ENCODE measurements at regions not wholly inside any gene's neighbourhood (a gene's known extent, or its start where the extent isn't known, plus 50 kb on each side); places are given as distances from the start of the nearest gene placed in this dataset.

DNA sequence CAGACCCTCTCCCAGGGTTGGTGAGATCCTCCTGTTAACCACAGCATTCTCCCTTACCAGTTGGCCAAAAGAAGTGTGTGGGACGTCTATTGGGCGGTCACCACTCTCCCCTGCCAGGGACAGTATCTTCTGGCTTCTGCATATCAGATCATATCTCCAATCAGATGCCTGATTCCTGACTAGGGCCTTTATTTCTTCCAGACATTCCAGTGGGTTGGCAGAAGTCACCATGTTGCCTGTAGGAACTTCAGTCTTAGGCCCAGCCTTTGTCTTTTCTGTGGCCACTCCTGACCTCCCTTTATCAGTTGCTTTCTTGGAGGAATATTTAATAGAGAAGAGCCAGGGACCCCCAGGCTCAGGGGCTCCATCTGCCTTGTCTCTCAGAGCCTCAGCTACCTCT lies 130.4 kb upstream of the F3 start:
- no peak for DNase-seq (ENCODE audit: low read depth in 2 of 2)
- H3K4me3 ChIP-seq (replicated peaks in 1 of 2; ENCODE audit: low read depth in 2 of 2, low read length in 2 of 2), result no peak overlapping the region
- TF ChIP-seq, protein P1, sequence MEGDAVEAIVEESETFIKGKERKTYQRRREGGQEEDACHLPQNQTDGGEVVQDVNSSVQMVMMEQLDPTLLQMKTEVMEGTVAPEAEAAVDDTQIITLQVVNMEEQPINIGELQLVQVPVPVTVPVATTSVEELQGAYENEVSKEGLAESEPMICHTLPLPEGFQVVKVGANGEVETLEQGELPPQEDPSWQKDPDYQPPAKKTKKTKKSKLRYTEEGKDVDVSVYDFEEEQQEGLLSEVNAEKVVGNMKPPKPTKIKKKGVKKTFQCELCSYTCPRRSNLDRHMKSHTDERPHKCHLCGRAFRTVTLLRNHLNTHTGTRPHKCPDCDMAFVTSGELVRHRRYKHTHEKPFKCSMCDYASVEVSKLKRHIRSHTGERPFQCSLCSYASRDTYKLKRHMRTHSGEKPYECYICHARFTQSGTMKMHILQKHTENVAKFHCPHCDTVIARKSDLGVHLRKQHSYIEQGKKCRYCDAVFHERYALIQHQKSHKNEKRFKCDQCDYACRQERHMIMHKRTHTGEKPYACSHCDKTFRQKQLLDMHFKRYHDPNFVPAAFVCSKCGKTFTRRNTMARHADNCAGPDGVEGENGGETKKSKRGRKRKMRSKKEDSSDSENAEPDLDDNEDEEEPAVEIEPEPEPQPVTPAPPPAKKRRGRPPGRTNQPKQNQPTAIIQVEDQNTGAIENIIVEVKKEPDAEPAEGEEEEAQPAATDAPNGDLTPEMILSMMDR (IDR thresholded peaks at IDR 0.05; ENCODE audit: low read depth, low read length), result no peak

DNA sequence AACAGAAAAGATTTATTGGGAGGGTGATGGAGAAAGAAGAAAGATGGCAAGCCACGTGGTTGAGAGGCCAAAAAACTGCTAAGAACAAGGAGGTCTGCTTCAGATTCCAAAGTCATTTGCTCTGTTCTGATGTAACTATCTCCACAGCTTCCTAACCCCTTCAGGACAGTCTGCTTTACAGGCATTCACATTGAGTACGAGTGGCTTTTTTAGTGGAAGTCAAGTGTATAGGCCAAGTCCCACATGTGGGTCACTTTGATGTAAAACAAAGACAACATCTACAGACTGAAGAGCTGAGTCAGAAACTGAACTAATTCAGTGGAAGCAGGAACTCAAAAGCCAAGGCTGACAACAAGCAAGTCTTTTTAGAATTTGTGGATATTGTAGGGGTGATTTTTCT lies 128.7 kb upstream of the F3 start:
- DNase-seq (ENCODE audit: low read depth in 2 of 2), result no peak
- TF ChIP-seq, protein P1 (IDR thresholded peaks at IDR 0.05; ENCODE audit: low read depth, low read length), result no peak
- H3K4me3 ChIP-seq (replicated peaks in 1 of 2; ENCODE audit: low read depth in 2 of 2, low read length in 2 of 2), result no peak overlapping the region

DNA sequence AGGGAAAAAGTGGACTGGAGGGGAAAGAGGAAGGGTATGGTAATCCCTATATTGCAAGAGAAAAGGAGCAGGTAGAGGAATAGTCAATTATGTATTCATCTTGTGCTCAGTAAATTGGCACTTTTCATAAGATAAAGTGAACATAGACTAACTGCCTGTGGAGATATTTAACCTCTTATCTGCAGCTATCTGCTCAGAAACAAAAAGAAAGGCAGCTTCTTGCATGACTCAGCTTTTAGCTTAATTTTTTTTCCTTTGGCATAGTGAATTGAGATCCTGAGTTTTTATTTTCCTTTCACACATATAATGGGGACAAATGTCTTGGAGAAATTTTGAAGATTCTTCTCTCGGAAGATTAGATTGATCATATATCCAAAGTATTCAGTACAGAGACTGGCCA lies 127.6 kb upstream of the F3 start:
- TF ChIP-seq, protein P1 (IDR thresholded peaks at IDR 0.05; ENCODE audit: low read depth, low read length), result no peak
- H3K4me3 ChIP-seq (replicated peaks in 1 of 2; ENCODE audit: low read depth in 2 of 2, low read length in 2 of 2), result no peak overlapping the region
- DNase-seq (ENCODE audit: low read depth in 2 of 2), result peak in 1 of 2 donors; percentile 15

DNA sequence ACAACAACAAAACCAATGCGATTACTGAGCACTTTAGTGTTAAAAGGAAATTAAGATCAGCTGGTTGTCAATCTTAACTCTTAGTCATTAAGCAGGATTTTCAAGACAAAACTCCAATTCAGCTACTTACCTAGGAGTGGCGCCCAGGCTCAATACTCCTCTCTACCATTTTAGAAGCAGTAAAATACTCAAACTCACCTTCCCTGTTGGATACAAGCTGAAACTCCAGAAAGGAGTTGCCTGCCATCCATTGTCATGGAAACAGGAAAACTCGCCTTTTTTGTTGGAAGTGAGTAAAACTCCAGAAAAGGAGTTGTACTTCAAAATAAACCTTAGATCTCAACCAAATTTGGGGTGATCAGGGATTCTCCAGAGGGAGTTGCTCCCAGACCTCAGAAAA lies 127.0 kb upstream of the F3 start:
- H3K4me3 ChIP-seq (replicated peaks in 1 of 2; ENCODE audit: low read depth in 2 of 2, low read length in 2 of 2), result no peak overlapping the region
- no peak for DNase-seq (ENCODE audit: low read depth in 2 of 2)
- TF ChIP-seq, protein P1 (IDR thresholded peaks at IDR 0.05; ENCODE audit: low read depth, low read length), result no peak

DNA sequence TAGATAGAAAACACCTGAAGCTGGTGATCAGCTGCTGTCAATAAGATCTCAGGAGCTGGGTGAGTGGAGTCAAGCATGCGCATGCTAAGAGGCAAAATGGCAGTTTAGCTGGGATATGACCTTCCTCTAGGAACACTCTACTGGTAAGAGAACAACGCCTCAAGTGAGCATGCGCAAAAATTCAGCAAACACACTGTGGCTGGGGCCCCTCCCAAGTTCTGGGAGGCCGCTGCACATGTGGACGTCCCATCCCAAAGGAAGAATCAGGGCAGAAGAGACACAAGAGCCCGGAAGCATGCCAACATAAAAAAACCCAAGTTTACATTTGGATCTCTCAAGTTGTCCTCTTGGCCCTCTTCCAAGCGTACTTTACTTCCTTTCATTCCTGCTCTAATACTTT lies 126.3 kb upstream of the F3 start:
- DNase-seq (ENCODE audit: low read depth in 2 of 2), result no peak
- no peak overlapping the region for H3K4me3 ChIP-seq (replicated peaks in 1 of 2; ENCODE audit: low read depth in 2 of 2, low read length in 2 of 2)
- TF ChIP-seq, protein P1 (IDR thresholded peaks at IDR 0.05; ENCODE audit: low read depth, low read length), result no peak

DNA sequence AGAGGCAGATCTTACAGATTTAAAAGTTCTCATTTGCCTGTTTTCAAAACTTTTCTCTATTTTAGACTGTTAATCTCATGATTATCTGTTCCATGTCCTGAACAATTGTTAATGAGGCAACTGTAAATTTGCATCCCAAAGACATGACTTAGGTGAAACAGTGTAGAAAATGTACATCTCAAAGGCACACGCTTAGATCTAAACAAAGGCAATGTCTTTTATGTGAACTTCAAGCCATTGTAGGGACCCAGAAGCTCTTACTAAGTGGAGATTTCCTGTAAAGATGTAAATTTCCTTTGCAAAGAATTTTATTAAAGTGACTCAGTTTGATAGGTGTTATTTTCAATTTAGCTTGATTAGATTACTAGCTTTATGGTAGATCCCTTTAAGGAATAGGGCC lies 125.2 kb upstream of the F3 start:
- no peak for DNase-seq (ENCODE audit: low read depth in 2 of 2)
- no peak overlapping the region for H3K4me3 ChIP-seq (replicated peaks in 1 of 2; ENCODE audit: low read depth in 2 of 2, low read length in 2 of 2)
- TF ChIP-seq, protein P1 (IDR thresholded peaks at IDR 0.05; ENCODE audit: low read depth, low read length), result no peak

DNA sequence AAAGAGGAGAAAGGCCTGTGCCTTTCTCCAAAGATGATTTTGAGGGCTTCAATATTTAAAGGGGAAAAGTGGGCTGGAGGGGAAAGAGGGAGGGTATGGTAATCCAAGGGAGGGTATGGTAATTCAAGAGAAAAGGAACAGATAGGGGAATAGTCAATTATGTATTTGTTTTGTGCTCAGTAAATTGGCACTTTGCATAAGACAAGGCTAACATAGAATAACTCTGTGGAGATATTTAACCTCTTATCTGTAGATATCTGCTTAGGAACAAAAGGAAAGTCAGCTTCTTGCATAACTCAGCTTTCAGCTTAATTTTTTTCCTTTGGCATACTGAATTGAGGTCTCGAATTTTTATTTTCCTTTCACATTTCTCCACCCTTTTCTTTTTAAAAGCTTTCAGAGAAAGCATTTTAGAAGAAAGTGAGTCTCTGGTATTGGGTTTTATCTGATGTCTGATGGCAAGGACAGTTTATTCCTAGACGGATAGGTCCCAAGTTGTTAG lies 119.9 kb upstream of the F3 start:
- H3K4me3 ChIP-seq (replicated peaks in 1 of 2; ENCODE audit: low read depth in 2 of 2, low read length in 2 of 2), result no peak overlapping the region
- TF ChIP-seq, protein P1 (IDR thresholded peaks at IDR 0.05; ENCODE audit: low read depth, low read length), result no peak
- no peak for DNase-seq (ENCODE audit: low read depth in 2 of 2)
